ENCODE measurements at regions not wholly inside any gene's neighbourhood (a gene's known extent, or its start where the extent isn't known, plus 50 kb on each side); places are given as distances from the start of the nearest gene placed in this dataset.
A peak's percentile ranks its signal among the peaks of the same experiment; 100 is the strongest.
"Not testable (repeated sequence)": the region's sequence is repeated elsewhere in the genome, so short reads cannot be mapped to it uniquely, and the experiment has no call there.

DNA sequence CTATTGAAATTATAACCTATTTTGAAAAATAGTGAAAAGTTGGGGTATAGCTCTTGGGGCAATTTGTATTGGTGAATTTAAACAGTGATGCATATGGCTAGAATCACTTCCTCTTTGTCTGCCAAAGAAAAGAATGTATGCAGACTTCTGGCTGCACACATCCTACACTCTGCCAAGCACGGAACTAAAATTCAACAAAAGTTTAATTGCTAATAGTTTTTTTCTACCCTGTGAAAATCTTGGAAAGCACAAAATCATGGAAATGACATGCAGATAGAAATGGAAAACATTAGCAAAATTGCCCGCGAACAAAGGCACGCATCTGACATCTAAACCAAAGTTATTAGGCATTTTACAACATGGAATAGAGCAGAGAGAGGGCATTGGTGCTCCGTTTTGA, 106.4 kb upstream of the PDE10A start:
- H3K4me3 Mint-ChIP-seq, result no peak overlapping the region
- no peak overlapping the region for H3K27ac Mint-ChIP-seq
- H3K4me1 Mint-ChIP-seq, result no peaks in the 10 kb centered on the region
- H3K36me3 Mint-ChIP-seq (ENCODE audit: low read depth), result no peaks in the 10 kb centered on the region
- ATAC-seq (no peak), DNase-seq (no peak)
- H3K27me3 Mint-ChIP-seq, result peaks cover 23% of the 10 kb centered on the region
- H3K9me3 Mint-ChIP-seq, result no peaks in the 10 kb centered on the region

DNA sequence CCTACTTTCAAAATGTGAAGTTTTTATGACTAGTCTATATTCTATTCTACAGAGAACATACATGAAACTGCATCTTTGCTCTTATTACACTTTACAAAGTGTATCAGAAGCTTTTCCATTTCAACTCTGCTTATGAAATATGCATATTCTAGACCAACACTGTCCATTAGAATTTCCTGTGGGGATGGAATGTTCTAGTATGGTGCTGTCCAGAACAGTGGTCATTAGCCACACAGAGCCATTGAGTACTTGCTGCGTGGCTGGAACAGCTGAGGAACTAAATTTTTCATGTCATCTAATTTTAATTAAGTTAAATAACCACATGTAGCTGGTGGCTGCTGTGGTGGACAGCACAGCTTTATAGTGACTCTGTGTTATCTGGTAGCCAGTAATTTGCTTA, 105.9 kb upstream of the PDE10A start:
- no peak overlapping the region for H3K4me3 Mint-ChIP-seq
- no peak for DNase-seq
- H3K4me1 Mint-ChIP-seq, result no peaks in the 10 kb centered on the region
- H3K9me3 Mint-ChIP-seq, result no peaks in the 10 kb centered on the region
- peaks cover 23% of the 10 kb centered on the region for H3K27me3 Mint-ChIP-seq
- no peaks in the 10 kb centered on the region for H3K36me3 Mint-ChIP-seq (ENCODE audit: low read depth)
- ATAC-seq, result no peak
- H3K27ac Mint-ChIP-seq, result no peak overlapping the region

DNA sequence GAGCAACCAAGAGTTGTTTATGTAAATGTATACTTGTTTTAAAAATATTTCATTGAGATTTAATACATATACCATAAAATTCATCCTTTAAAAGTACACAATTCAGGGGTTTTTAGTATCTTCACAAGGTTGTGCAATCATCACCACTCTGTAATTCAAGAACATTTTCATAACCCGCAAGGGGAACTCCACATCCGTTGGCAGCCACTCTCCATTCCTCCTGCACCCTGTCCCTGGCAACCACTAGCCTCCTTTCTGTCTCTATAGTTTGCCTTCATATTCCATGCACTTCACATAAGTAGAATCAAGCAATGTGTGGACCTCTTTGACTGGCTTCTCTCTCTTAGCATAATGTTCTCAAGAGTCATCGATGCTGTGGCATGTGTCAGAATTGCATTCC, 104.2 kb upstream of the PDE10A start:
- no peak overlapping the region for H3K4me3 Mint-ChIP-seq
- H3K9me3 Mint-ChIP-seq, result peaks cover under 1% of the 10 kb centered on the region
- ATAC-seq (no peak), DNase-seq (no peak)
- H3K27me3 Mint-ChIP-seq, result peaks cover 17% of the 10 kb centered on the region
- H3K4me1 Mint-ChIP-seq, result no peaks in the 10 kb centered on the region
- no peaks in the 10 kb centered on the region for H3K36me3 Mint-ChIP-seq (ENCODE audit: low read depth)
- no peak overlapping the region for H3K27ac Mint-ChIP-seq

DNA sequence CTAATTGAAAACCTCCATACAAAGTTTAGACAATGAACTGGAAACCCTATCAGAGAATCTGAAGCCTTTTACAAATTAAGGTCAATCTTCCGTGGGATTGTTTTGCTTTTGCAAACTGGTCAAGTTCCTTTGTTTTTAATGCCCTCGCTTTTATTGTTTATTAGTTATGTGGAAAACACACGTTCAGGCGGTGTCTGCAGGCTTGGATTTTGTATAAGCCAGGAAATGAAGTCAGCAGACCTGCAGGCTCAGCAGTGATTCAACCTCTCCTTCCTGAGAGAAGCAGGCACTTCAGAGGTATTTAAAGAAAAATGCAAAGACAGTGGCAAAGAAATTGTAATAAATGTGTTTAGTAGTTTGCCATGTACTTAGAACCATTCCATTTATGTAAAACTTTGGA, 103.4 kb upstream of the PDE10A start:
- ATAC-seq (no peak), DNase-seq (no peak)
- Mint-ChIP-seq H3K4me1 (no peaks in the 10 kb centered on the region), H3K4me3 (no peak overlapping the region), H3K27me3 (peaks cover 17% of the 10 kb centered on the region), H3K36me3 (ENCODE audit: low read depth) (no peaks in the 10 kb centered on the region), H3K27ac (no peak overlapping the region), H3K9me3 (peaks cover 5% of the 10 kb centered on the region)

DNA sequence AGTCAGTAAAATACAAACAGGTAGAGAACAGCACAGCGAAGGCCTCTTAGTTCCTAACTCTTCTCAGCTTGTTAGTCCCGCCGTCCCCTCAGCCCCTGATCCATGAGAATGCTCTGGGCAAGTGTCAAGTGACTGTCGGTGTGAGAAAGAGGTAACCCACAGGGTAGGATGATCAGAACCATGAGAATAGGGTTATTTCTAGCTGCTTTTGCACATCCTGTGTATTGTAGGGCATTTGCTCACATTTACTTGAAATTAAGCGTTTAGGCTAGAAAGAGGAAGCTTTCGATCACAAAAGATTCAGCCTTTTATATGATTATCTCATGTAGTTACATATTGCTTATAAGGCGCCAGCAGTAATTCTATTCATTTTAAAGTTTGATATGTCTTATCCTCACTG, 103.0 kb upstream of the PDE10A start:
- DNase-seq, result no peak
- H3K4me1 Mint-ChIP-seq, result no peaks in the 10 kb centered on the region
- H3K4me3 Mint-ChIP-seq, result no peak overlapping the region
- peaks cover 5% of the 10 kb centered on the region for H3K9me3 Mint-ChIP-seq
- no peak for ATAC-seq
- peaks cover 15% of the 10 kb centered on the region for H3K27me3 Mint-ChIP-seq
- no peaks in the 10 kb centered on the region for H3K36me3 Mint-ChIP-seq (ENCODE audit: low read depth)
- no peak overlapping the region for H3K27ac Mint-ChIP-seq

DNA sequence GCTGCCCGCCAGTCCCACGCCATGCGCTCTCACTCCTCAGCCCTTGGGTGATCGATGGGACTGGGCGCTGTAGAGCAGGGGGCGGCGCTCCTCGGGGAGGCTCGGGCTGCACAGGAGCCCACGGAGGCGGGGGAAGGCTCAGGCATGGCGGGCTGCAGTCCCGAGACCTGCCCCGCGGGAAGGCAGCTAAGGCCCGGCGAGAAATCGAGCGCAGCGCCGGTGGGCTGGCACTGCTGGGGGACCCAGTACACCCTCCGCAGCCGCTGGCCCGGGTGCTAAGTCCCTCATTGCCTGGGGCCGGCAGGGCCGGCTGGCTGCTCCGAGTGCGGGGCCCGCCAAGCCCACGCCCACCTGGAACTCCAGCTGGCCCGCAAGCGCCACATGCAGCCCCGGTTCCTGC, 102.2 kb upstream of the PDE10A start:
- not testable (repeated sequence) for H3K4me3 Mint-ChIP-seq

DNA sequence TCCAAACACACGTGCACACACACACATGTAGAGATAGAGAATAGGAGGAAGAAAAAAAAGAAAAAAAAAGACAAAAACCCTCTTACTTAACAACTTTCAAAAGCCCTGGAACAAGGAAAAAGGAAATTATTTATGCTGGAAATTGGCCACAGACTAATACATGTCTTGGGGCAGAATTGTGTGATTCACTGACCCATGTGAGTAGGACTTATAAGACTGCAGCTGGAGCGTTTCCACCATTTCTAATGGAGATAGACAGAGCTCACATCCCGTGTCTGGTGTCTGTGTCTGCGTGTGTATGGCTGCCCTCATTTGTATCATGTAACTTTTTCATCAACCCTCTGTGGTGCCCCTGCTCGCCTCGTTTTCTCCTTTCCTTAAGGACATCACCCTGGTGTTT, 99.8 kb upstream of the PDE10A start:
- Mint-ChIP-seq H3K9me3 (peaks cover 5% of the 10 kb centered on the region), H3K4me3 (no peak overlapping the region), H3K36me3 (ENCODE audit: low read depth) (no peaks in the 10 kb centered on the region), H3K27ac (no peak overlapping the region), H3K4me1 (no peaks in the 10 kb centered on the region), H3K27me3 (peaks cover 9% of the 10 kb centered on the region)
- ATAC-seq, result no peak
- no peak for DNase-seq

More for the DNA sequence above, 102.2 kb upstream of the PDE10A start:
- not testable (repeated sequence) for H3K4me1 Mint-ChIP-seq; ATAC-seq; H3K9me3 Mint-ChIP-seq; DNase-seq; H3K27ac Mint-ChIP-seq; H3K36me3 Mint-ChIP-seq (ENCODE audit: low read depth)
- peaks cover 13% of the 10 kb centered on the region for H3K27me3 Mint-ChIP-seq

DNA sequence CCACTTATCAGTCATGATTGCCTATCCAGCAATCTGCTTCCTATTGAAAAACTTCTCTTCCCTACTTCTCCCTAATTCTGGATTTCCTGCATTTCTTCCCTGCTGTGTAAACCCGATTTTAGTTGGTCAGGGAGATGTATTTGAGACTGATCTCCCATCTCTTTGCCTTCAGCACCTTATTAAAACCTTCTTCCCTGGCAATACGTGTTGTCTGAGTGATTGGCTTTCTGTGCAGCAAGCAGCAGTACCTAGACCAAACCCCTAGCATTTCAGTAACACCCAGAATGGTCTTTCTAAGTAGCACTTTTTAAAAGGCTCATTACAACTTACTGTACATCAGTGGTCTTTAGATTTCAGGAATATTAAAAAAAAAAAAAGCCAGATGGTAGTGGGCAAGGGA, 99.1 kb upstream of the PDE10A start:
- no peaks in the 10 kb centered on the region for H3K4me1 Mint-ChIP-seq
- no peaks in the 10 kb centered on the region for H3K36me3 Mint-ChIP-seq (ENCODE audit: low read depth)
- peaks cover 5% of the 10 kb centered on the region for H3K9me3 Mint-ChIP-seq
- ATAC-seq (no peak), DNase-seq (no peak)
- H3K27me3 Mint-ChIP-seq, result peaks cover 2% of the 10 kb centered on the region
- no peak overlapping the region for H3K4me3 Mint-ChIP-seq
- H3K27ac Mint-ChIP-seq, result no peak overlapping the region

DNA sequence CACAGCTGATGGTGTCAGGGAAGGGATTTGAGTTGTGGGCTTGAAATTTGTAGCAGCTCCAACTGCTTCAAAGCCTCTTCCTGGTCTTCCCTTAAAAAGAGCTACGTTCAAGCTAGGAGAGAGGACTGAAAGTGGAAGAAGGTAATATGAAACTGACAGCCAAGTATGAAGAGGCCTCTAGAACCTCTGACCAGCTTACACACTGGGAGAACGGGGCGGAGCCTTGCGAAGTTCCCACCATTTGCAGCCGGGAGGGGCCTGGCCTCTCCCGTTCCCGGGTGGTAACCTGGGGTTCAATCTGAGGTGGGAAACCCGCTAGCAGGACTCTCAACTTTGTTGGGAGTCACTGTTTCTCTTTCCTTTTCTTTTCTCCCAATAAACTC, 97.8 kb upstream of the PDE10A start:
- Mint-ChIP-seq H3K4me3 (no peak overlapping the region), H3K4me1 (no peaks in the 10 kb centered on the region), H3K36me3 (ENCODE audit: low read depth) (no peaks in the 10 kb centered on the region), H3K27me3 (no peaks in the 10 kb centered on the region), H3K9me3 (peaks cover 5% of the 10 kb centered on the region), H3K27ac (no peak overlapping the region)
- ATAC-seq (no peak), DNase-seq (no peak)

DNA sequence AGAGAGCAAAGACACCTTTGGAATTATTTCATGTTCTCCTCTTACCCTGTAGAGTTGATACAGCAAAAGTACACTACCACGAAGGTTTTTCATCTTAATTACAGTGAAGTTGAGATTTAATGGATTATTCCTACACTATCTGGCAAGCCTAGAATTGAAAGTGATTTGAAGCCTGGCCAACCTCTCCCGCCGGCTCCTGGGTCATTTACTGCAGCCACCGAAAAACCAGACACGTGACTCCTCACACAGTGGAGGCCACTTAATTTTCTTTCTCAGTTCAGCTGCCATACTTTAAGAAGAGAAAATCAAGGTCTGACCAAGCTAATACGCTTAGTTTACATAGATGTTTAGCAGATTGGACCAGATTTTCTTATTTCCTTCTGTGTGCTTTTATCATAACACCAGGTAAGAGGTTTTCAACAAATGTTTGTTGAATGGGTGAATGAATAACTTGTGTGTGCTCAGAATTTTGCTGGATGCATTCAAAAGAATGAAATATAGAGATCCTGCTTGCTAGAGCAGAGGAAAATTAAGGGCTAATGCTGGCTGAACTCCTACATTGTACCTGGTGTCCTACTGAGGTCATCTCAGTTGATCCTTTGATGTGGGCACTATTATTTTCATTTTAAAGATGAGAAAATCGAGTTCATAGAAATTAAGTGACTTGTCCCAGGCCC, 97.2 kb upstream of the PDE10A start:
- no peak for ATAC-seq
- Mint-ChIP-seq H3K9me3 (peaks cover 5% of the 10 kb centered on the region), H3K4me3 (no peak overlapping the region)

DNA sequence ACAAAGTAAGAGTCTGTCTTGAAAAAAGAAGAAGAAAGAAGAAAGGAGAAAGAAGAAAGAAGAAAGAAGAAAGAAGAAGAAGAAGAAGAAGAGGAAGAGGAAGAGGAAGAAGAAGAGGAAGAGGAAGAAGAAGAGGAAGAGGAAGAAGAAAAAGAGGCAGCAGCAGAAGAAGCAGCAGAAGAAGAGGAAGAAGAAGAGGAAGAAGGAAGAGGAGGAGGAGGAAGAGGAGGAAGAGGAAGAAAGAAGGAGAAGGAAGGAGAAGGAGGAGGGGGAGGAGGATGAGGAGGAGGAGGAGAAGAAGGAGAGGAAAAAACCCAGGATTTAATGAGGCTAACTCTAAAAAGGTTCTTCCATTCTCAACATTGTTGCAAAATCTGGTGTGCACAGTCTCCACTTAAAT, 95.4 kb upstream of the PDE10A start:
- H3K4me1 Mint-ChIP-seq, result no peaks in the 10 kb centered on the region
- H3K4me3 Mint-ChIP-seq, result no peak overlapping the region
- no peak for ATAC-seq
- no peaks in the 10 kb centered on the region for H3K27me3 Mint-ChIP-seq
- no peaks in the 10 kb centered on the region for H3K36me3 Mint-ChIP-seq (ENCODE audit: low read depth)
- H3K9me3 Mint-ChIP-seq, result peaks cover 5% of the 10 kb centered on the region
- no peak for DNase-seq
- no peak overlapping the region for H3K27ac Mint-ChIP-seq

More for the DNA sequence above, 97.2 kb upstream of the PDE10A start:
- Mint-ChIP-seq H3K36me3 (ENCODE audit: low read depth) (no peaks in the 10 kb centered on the region), H3K27ac (no peak overlapping the region), H3K27me3 (no peaks in the 10 kb centered on the region), H3K4me1 (no peaks in the 10 kb centered on the region)
- no peak for DNase-seq

DNA sequence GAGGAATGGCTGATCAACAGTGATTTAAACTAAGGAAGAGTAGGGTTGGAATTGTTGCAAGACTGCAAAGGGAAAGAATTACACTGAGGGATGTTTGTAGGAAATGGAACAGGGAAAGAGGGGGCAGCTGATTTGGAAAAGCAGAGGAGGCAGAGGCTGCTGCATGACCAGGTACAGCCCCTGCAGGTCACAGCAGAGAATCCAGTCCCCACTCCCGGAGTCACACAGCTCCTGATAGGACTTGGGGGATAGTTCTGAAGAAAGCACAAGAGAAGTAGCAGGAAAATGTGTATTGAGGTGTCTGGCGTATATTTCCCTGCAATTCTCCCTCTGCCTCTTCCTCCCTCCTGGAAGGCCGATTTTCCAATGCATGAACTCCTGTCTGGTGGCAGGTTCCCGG, 92.5 kb upstream of the PDE10A start:
- H3K27ac Mint-ChIP-seq, result no peak overlapping the region
- no peaks in the 10 kb centered on the region for H3K27me3 Mint-ChIP-seq
- DNase-seq (no peak), ATAC-seq (no peak)
- no peak overlapping the region for H3K4me3 Mint-ChIP-seq
- H3K4me1 Mint-ChIP-seq, result no peaks in the 10 kb centered on the region
- no peaks in the 10 kb centered on the region for H3K9me3 Mint-ChIP-seq
- no peaks in the 10 kb centered on the region for H3K36me3 Mint-ChIP-seq (ENCODE audit: low read depth)

DNA sequence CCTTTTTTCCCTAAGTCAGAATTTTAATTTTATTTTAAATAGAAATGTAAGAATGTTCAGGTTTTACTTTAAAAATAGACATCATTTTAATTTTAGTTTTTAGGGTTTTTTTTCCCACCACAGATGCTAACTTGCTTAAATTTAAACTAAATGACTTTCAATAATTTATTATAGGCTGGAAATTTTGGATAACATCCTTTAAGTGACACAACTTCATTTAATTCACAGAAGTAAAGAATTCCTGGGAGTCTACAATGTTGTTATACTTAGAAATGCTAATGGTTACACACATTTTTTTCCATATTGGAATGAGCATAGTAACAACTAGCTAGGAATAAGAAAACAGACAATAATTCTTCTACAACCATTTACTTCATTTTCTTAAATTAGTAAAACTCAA, 90.5 kb upstream of the PDE10A start:
- Mint-ChIP-seq H3K4me1 (no peaks in the 10 kb centered on the region), H3K27ac (no peak overlapping the region), H3K9me3 (peaks cover 6% of the 10 kb centered on the region), H3K4me3 (no peak overlapping the region), H3K36me3 (ENCODE audit: low read depth) (no peaks in the 10 kb centered on the region), H3K27me3 (no peaks in the 10 kb centered on the region)
- ATAC-seq, result no peak
- no peak for DNase-seq

DNA sequence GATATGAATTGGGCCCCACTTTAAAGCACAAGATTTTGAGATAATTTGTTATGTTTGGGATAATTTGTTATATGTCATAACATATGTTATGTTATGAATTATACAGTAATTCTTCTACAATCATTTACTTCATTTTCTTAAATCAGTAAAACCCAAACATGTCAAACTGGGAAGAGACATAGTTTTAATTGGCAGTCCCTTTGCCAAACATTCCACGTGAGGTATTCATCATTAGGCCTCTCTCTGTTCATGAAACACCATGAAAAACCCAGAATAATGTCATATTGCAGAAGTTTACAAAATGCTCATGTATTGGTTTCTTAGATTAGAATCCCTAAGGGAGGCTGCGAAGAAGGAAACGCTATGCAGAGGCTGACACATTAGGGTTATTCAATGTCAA, 89.4 kb upstream of the PDE10A start:
- no peaks in the 10 kb centered on the region for H3K4me1 Mint-ChIP-seq
- H3K9me3 Mint-ChIP-seq, result peaks cover 6% of the 10 kb centered on the region
- H3K27me3 Mint-ChIP-seq, result no peaks in the 10 kb centered on the region
- H3K27ac Mint-ChIP-seq, result no peak overlapping the region
- ATAC-seq (no peak), DNase-seq (no peak)
- no peak overlapping the region for H3K4me3 Mint-ChIP-seq
- no peaks in the 10 kb centered on the region for H3K36me3 Mint-ChIP-seq (ENCODE audit: low read depth)

DNA sequence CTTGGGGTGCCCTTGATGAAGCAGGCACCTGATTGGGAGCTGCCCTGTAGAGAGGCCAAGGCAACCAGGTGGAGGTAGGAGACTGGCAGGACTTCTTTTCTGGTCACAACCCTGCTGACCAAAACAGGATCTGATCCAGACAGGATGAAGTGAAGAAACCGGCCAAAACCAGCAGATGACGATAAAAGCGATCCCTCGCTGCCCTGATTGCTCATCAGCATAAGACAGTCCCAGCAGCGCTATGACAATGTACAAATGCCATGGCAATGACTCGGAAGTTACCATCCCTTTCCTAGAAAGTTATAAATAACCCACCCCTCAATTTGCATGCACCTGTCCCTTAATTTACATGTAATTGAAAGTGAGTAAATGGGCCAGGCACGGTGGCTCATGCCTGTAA, 88.4 kb upstream of the PDE10A start:
- no peaks in the 10 kb centered on the region for H3K36me3 Mint-ChIP-seq (ENCODE audit: low read depth)
- H3K4me1 Mint-ChIP-seq, result no peaks in the 10 kb centered on the region
- H3K4me3 Mint-ChIP-seq, result no peak overlapping the region
- DNase-seq, result no peak
- peaks cover 6% of the 10 kb centered on the region for H3K9me3 Mint-ChIP-seq
- no peaks in the 10 kb centered on the region for H3K27me3 Mint-ChIP-seq
- H3K27ac Mint-ChIP-seq, result no peak overlapping the region
- ATAC-seq, result peak; percentile 20

DNA sequence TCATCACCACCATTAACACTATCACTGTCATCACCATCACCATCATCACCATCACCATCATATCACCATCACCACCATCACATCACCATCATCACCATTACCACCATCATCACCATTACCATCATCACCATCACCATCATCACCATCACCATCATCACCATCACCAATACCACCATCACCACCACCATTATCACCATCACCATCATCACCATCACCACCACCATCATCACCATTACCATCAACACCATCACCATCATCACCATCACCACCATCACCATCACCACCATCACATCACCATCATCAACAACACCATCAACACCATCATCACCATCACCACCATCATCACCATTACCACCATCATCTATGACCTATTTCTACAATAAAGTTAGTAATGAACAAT, 86.1 kb upstream of the PDE10A start:
- Mint-ChIP-seq H3K4me1 (no peaks in the 10 kb centered on the region), H3K9me3 (peaks cover 6% of the 10 kb centered on the region), H3K4me3 (no peak overlapping the region), H3K27ac (no peak overlapping the region), H3K36me3 (ENCODE audit: low read depth) (no peaks in the 10 kb centered on the region), H3K27me3 (no peaks in the 10 kb centered on the region)
- ATAC-seq (no peak), DNase-seq (no peak)

All from activated naive CD8-positive, alpha-beta T cell treated with anti-CD3 and anti-CD28 coated beads, Interleukin-2, amount 50 U/mL, for 24 hours (primary cell).